GM06990 (cell line): ENCODE measurements at regions not wholly inside any gene's neighbourhood (a gene's known extent, or its start where the extent isn't known, plus 50 kb on each side); places are given as distances from the start of the nearest gene placed in this dataset.

Experiments used
- DNase-seq: peaks from one replicate; pipeline ENCODE4 v3.0.0-alpha.2; 2011; ENCODE audit not compliant: insufficient read length; ENCODE audit errors: extremely low read depth
- H3K27me3 ChIP-seq: replicated peaks from 2 replicates; pipeline ENCODE4 v1.6.0; 2011; ENCODE audit warnings: low read length; ENCODE audit not compliant: control insufficient read depth, insufficient read depth
- H3K36me3 ChIP-seq: 2 replicates; pipeline ENCODE4 v1.5.1; 2011; ENCODE audit warnings: low read length; ENCODE audit not compliant: control insufficient read depth, insufficient read depth
- H3K4me3 ChIP-seq: replicated peaks from 2 replicates; pipeline ENCODE4 v1.5.1; 2011; ENCODE audit warnings: low read depth, mild to moderate bottlenecking, control low read depth, low read length
- TF ChIP-seq, protein P1 (sequence below): IDR thresholded peaks from 2 replicates; pipeline ENCODE4 v1.5.1; 2011; ENCODE audit warnings: low read length, control low read depth, mild to moderate bottlenecking, inconsistent platforms; ENCODE audit not compliant: insufficient read depth, poor library complexity, severe bottlenecking

DNA sequence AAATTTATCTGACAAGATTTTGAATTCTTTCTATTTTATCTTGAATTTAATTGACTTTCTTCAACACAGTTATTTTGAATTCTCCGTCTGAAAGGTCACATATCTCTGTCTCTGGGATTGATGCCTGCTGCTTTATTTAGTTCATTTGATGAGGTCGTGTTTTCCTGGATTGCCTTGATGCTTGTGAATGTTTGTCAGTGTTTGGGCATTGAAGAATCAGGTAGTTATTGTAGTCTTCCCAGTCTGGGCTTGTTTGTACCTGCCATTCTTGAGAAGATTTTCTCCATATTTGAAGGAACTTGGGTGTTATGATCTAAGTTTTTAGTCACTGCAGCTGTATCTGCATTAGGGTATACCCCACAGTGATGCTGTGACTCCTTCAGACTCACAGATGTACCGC is 315.8 kb upstream of the DDHD1 start:
- H3K4me3 ChIP-seq = no peak overlapping the region
- H3K27me3 ChIP-seq = no peaks in the 10 kb centered on the region
- TF ChIP-seq, protein P1, sequence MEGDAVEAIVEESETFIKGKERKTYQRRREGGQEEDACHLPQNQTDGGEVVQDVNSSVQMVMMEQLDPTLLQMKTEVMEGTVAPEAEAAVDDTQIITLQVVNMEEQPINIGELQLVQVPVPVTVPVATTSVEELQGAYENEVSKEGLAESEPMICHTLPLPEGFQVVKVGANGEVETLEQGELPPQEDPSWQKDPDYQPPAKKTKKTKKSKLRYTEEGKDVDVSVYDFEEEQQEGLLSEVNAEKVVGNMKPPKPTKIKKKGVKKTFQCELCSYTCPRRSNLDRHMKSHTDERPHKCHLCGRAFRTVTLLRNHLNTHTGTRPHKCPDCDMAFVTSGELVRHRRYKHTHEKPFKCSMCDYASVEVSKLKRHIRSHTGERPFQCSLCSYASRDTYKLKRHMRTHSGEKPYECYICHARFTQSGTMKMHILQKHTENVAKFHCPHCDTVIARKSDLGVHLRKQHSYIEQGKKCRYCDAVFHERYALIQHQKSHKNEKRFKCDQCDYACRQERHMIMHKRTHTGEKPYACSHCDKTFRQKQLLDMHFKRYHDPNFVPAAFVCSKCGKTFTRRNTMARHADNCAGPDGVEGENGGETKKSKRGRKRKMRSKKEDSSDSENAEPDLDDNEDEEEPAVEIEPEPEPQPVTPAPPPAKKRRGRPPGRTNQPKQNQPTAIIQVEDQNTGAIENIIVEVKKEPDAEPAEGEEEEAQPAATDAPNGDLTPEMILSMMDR = no peak
- no peaks in the 10 kb centered on the region for H3K36me3 ChIP-seq
- no peak for DNase-seq

DNA sequence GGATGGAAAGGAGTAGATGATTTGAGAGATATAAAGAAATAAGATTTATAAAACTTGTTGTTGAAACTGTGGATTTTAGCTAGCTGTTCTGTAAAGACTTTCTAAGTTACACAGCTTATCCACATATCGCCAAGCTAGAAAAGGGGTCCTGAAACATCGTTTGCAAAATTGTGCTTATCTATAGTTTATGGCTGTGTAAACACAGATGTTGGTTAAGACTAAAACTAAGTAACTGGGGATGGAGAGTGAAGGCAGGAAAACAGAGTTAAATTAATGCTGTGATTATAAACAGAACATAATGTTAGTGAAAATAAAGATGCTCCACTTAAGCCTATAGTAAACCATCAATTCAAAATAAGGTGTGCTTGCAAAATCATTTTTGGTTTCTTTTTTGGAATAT is 311.3 kb upstream of the DDHD1 start:
- DNase-seq = no peak

GRCh38 chr14:53462931-53463778 is 310.0 kb upstream of the DDHD1 start:
- no peak for DNase-seq
- no peak overlapping the region for H3K4me3 ChIP-seq
- TF ChIP-seq, protein P1 = no peak
- H3K36me3 ChIP-seq = no peaks in the 10 kb centered on the region
- H3K27me3 ChIP-seq = no peaks in the 10 kb centered on the region; the same call in 1 of the 2 replicates

More for the DNA sequence above, 311.3 kb upstream of the DDHD1 start:
- H3K27me3 ChIP-seq = no peaks in the 10 kb centered on the region; the same call in 1 of the 2 replicates
- no peaks in the 10 kb centered on the region for H3K36me3 ChIP-seq
- TF ChIP-seq, protein P1 = no peak
- no peak overlapping the region for H3K4me3 ChIP-seq

GRCh38 chr14:53461858-53462257 is 308.7 kb upstream of the DDHD1 start:
- DNase-seq = no peak
- Histone ChIP-seq H3K27me3 (no peaks in the 10 kb centered on the region; the same call in 1 of the 2 replicates), H3K4me3 (no peak overlapping the region), H3K36me3 (no peaks in the 10 kb centered on the region)
- TF ChIP-seq, protein P1 = no peak

DNA sequence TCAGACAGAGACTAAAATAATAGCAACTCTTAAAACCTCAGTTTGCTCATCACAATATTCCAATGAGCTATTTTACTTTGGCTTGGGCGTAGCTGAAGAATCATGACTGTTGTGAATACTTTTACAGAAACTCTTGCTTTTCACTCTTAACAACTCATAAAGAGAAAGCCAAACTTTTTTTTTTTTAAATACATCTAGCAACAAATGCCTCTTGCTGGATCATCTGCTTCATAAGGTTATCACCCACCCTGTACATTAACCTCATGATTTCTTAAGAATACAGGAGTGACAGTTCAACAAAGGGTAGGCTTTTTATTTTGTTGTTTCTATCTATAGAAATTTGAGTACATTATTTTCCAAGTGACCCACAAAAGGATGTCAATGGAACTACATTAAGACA is 307.4 kb upstream of the DDHD1 start:
- no peak for DNase-seq
- no peaks in the 10 kb centered on the region for H3K36me3 ChIP-seq
- no peak overlapping the region for H3K4me3 ChIP-seq
- no peaks in the 10 kb centered on the region; the same call in 1 of the 2 replicates for H3K27me3 ChIP-seq
- TF ChIP-seq, protein P1 = no peak
